CD14-positive monocyte (primary cell): ENCODE measurements at regions not wholly inside any gene's neighbourhood (a gene's known extent, or its start where the extent isn't known, plus 50 kb on each side); places are given as distances from the start of the nearest gene placed in this dataset.

Experiments used
- DNase-seq, 3 donors: peaks; one replicate each; pipeline ENCODE4 v3.0.0-alpha.2; 2011 to 2022
- H2AFZ ChIP-seq: 2 replicates; pipeline ENCODE4 v1.6.0; 2012; ENCODE audit warnings: mild to moderate bottlenecking, low read depth, low read length, inconsistent platforms; ENCODE audit not compliant: insufficient read depth, poor library complexity, severe bottlenecking
- H3K27ac ChIP-seq, 2 donors: 1 replicate in 1 of 2; 2 replicates in 1 of 2; pipeline ENCODE4 v1.5.1; 2012 to 2013; ENCODE audit warnings: low read length in 2 of 2, control low read depth in 1 of 2, inconsistent platforms in 1 of 2, low read depth in 1 of 2, mild to moderate bottlenecking in 1 of 2
- H3K27me3 ChIP-seq, 2 donors: one replicate each; pipeline versions ENCODE4 v1.6.0 to v1.6.1; 2011 to 2013; ENCODE audit warnings: low read length in 2 of 2; ENCODE audit not compliant: control insufficient read depth in 2 of 2, insufficient read depth in 2 of 2
- H3K36me3 ChIP-seq, 2 donors: replicated peaks in 1 of 2; 1 replicate in 1 of 2; 2 replicates in 1 of 2; pipeline versions ENCODE4 v1.5.1 to v1.6.1; 2012 to 2013; ENCODE audit warnings: low read length in 2 of 2, control low read depth in 1 of 2, inconsistent platforms in 1 of 2, mild to moderate bottlenecking in 1 of 2; ENCODE audit not compliant: insufficient read depth in 2 of 2, control insufficient read depth in 1 of 2
- H3K4me1 ChIP-seq, 2 donors: 1 replicate in 1 of 2; 2 replicates in 1 of 2; pipeline versions ENCODE4 v1.5.1 to v1.6.1; 2012 to 2013; ENCODE audit warnings: low read length in 2 of 2, control low read depth in 1 of 2, inconsistent platforms in 1 of 2, mild to moderate bottlenecking in 1 of 2, moderate library complexity in 1 of 2; ENCODE audit not compliant: insufficient read depth in 2 of 2, control insufficient read depth in 1 of 2
- H3K4me2 ChIP-seq: replicated peaks from 2 replicates; pipeline ENCODE3; 2012; ENCODE audit warnings: low read length, moderate library complexity, mild to moderate bottlenecking; ENCODE audit not compliant: poor library complexity, severe bottlenecking; ENCODE audit errors: extremely low read depth
- H3K4me3 ChIP-seq, 3 experiments: fragments of 200-600 bp in 1 of 3; sonication (generic) in 1 of 3; replicated peaks in 1 of 3; 1 replicate in 2 of 3; 2 replicates in 1 of 3; pipeline ENCODE4 v1.5.1; 2011 to 2013; ENCODE audit warnings: low read length in 3 of 3, mild to moderate bottlenecking in 3 of 3, control low read depth in 2 of 3, low read depth in 2 of 3, inconsistent platforms in 1 of 3, moderate library complexity in 1 of 3
- H3K79me2 ChIP-seq: 2 replicates; pipeline ENCODE4 v1.6.0; 2012; ENCODE audit warnings: mild to moderate bottlenecking, control low read depth, inconsistent platforms, low read length, moderate library complexity; ENCODE audit not compliant: insufficient read depth
- H3K9ac ChIP-seq: 2 replicates; pipeline ENCODE4 v1.6.0; 2017; ENCODE audit warnings: low read length, mild to moderate bottlenecking; ENCODE audit not compliant: insufficient read depth, poor library complexity, severe bottlenecking
- H3K9me3 ChIP-seq, 2 donors: replicated peaks in 1 of 2; 1 replicate in 1 of 2; 2 replicates in 1 of 2; pipeline versions ENCODE4 v1.5.1 to v1.6.1; 2012 to 2013; ENCODE audit warnings: low read length in 2 of 2, control low read depth in 1 of 2; ENCODE audit not compliant: control insufficient read depth in 1 of 2, insufficient read depth in 1 of 2
- H4K20me1 ChIP-seq: 2 replicates; pipeline ENCODE4 v1.6.0; 2012; ENCODE audit warnings: mild to moderate bottlenecking, low read length, control low read depth, moderate library complexity; ENCODE audit not compliant: insufficient read depth
- H3K27ac Mint-ChIP-seq, 7 donors: one replicate each; pipeline ENCODE4 v1.8.0; 2020; ENCODE audit warnings: mild to moderate bottlenecking in 7 of 7, mixed read lengths in 7 of 7, moderate library complexity in 6 of 7, inconsistent platforms in 2 of 7
- H3K27me3 Mint-ChIP-seq, 3 donors: one replicate each; pipeline ENCODE4 v1.8.0; 2021 to 2022; ENCODE audit warnings: low read depth in 3 of 3, mild to moderate bottlenecking in 3 of 3, mixed read lengths in 3 of 3, moderate library complexity in 3 of 3, inconsistent platforms in 1 of 3
- H3K36me3 Mint-ChIP-seq, 2 donors: one replicate each; pipeline ENCODE4 v1.8.0; 2020; ENCODE audit warnings: mixed read lengths in 2 of 2, inconsistent platforms in 1 of 2, mild to moderate bottlenecking in 1 of 2
- H3K4me1 Mint-ChIP-seq: one replicate; pipeline ENCODE4 v1.8.0; 2020; ENCODE audit warnings: mild to moderate bottlenecking, mixed read lengths
- H3K4me3 Mint-ChIP-seq, 2 donors: one replicate each; pipeline ENCODE4 v1.8.0; 2020; ENCODE audit warnings: mild to moderate bottlenecking in 2 of 2, mixed read lengths in 2 of 2, moderate library complexity in 1 of 2
- H3K9me3 Mint-ChIP-seq, 7 donors: one replicate each; pipeline ENCODE4 v1.8.0; 2020 to 2022; ENCODE audit warnings: mixed read lengths in 7 of 7, mild to moderate bottlenecking in 6 of 7, moderate library complexity in 6 of 7, inconsistent platforms in 2 of 7
- CTCF ChIP-seq: fragments of 200-600 bp; IDR thresholded peaks from one replicate; pipeline ENCODE4 v1.8.0; 2022; ENCODE audit warnings: antibody characterized with exemption, mild to moderate bottlenecking
- WGBS: methylation state at CpG from one replicate; pipeline ENCODE4 v1.1.5; 2013; ENCODE audit warnings: missing lambda C conversion rate; ENCODE audit not compliant: insufficient coverage; 5-methylcytosine and 5-hydroxymethylcytosine counted together
- intact Hi-C, 2 donors: fragments of 100-400 bp; cut with micrococcal nuclease; formaldehyde crosslinking; loops; one replicate each; pipeline versions ENCODE4 v1.15.0 to v1.15.1; 2023

DNA sequence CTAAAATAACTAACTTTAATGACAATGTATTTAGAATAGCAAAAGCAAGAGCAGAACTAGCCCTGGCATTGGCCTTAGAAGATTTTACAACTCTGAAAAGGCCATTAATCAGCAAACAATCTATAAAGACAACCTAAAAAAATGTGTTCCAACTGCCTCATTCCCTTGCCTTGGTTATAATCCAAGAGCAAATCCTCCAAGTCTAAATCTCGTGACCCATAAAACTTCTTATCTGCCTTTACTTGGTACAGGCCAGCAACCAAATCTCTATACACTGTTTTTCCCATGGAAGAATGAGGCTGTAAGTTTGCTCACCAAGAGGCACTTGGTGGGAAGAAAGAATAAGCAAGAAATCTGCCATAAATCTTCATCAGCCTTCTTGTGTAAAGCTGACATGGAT is 175.3 kb upstream of the MID1 start:
- Histone ChIP-seq H3K27ac (no peak overlapping the region), H3K9me3 (no peaks in the 10 kb centered on the region), H4K20me1 (no peaks in the 10 kb centered on the region), H2AFZ (no peak overlapping the region), H3K27me3 (no peaks in the 10 kb centered on the region), H3K4me3 (no peak overlapping the region), H3K4me2 (no peak overlapping the region), H3K79me2 (no peaks in the 10 kb centered on the region), H3K9ac (no peak overlapping the region), H3K36me3 (no peaks in the 10 kb centered on the region), H3K4me1 (no peaks in the 10 kb centered on the region)
- no CpG with 5 or more reads among the region's 1 CpG for WGBS
- no peaks in the 10 kb centered on the region for H3K4me1 Mint-ChIP-seq
- DNase-seq = no peak
- peaks cover 2% of the 10 kb centered on the region in 3 donors for H3K27me3 Mint-ChIP-seq
- intact Hi-C loops = no loop called here
- peaks cover 0 to 2% (median 0%) of the 10 kb centered on the region in 7 donors for H3K9me3 Mint-ChIP-seq
- no peak overlapping the region for H3K27ac Mint-ChIP-seq
- no peaks in the 10 kb centered on the region for H3K36me3 Mint-ChIP-seq
- no peak overlapping the region for H3K4me3 Mint-ChIP-seq
- no peak for TF ChIP-seq CTCF

DNA sequence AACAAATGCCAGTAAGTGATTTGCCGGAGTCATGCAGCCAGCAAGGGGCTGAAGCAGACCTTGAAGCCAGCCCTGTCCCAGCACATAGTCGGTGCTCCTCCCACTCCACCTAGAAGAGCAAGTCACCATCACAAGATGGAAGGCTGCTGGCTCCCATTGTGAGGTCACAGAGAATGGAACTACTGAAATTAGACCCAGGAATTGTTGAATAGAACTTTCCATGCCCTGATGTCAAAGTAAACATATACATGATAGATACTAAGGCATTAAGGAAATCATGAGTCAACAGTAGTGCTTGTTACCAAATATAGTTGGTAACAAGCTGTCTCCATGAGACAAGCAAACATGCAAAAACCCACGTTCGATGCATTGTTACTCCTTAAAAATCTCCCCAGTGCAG is 177.1 kb upstream of the MID1 start:
- Histone ChIP-seq H3K4me1 (no peaks in the 10 kb centered on the region), H3K79me2 (no peaks in the 10 kb centered on the region), H3K27me3 (no peaks in the 10 kb centered on the region), H2AFZ (no peak overlapping the region), H3K9ac (no peak overlapping the region), H3K27ac (no peak overlapping the region), H3K9me3 (no peaks in the 10 kb centered on the region), H3K36me3 (no peaks in the 10 kb centered on the region), H3K4me3 (no peak overlapping the region), H3K4me2 (no peak overlapping the region), H4K20me1 (no peaks in the 10 kb centered on the region)
- Mint-ChIP-seq H3K9me3 (peaks cover 0 to 2% (median 0%) of the 10 kb centered on the region in 7 donors), H3K36me3 (no peaks in the 10 kb centered on the region), H3K4me3 (no peak overlapping the region), H3K27me3 (peaks cover 2% of the 10 kb centered on the region in 3 donors), H3K4me1 (no peaks in the 10 kb centered on the region), H3K27ac (no peak overlapping the region)
- no peak for DNase-seq
- intact Hi-C loops = no loop called here
- no CpG with 5 or more reads among the region's 4 CpGs for WGBS
- TF ChIP-seq CTCF = no peak
